ENCODE measurements at regions not wholly inside any gene's neighbourhood (a gene's known extent, or its start where the extent isn't known, plus 50 kb on each side); places are given as distances from the start of the nearest gene placed in this dataset.

- TF ChIP-seq CTCF (IDR thresholded peaks at IDR 0.05 in 8 of 11, conservative IDR thresholded peaks at IDR 0.05 in 3 of 11): no peak
- TF ChIP-seq POLR2A (IDR thresholded peaks at IDR 0.05): no peak
These were observed 611.2 kb downstream of the PPP4R3C start for GRCh38 chrX:26851981-26852380.
